Ascending aorta (tissue), 2 donors: ENCODE measurements at regions not wholly inside any gene's neighbourhood (a gene's known extent, or its start where the extent isn't known, plus 50 kb on each side); places are given as distances from the start of the nearest gene placed in this dataset.
"Not testable (repeated sequence)": the region's sequence is repeated elsewhere in the genome, so short reads cannot be mapped to it uniquely, and the experiment has no call there.

ENCODE experiments used
- DNase-seq, 2 donors: peaks; one replicate each; pipeline ENCODE4 v3.0.0-alpha.2; 2019; ENCODE audit warnings: low spot score in 2 of 2
- H3K27ac ChIP-seq, 2 donors: fragments of 200-600 bp; sonication (generic); one replicate each; pipeline ENCODE4 v1.5.1; 2016 to 2017; ENCODE audit warnings: mild to moderate bottlenecking in 1 of 2
- H3K27me3 ChIP-seq: fragments of 200-600 bp; sonication (generic); one replicate; pipeline ENCODE4 v1.5.1; 2017
- H3K36me3 ChIP-seq, 2 donors: fragments of 200-600 bp; sonication (generic); one replicate each; pipeline ENCODE4 v1.5.1; 2016
- H3K4me1 ChIP-seq, 2 donors: fragments of 200-600 bp; sonication (generic); one replicate each; pipeline ENCODE4 v1.5.1; 2016 to 2017; ENCODE audit warnings: mild to moderate bottlenecking in 1 of 2
- H3K4me3 ChIP-seq, 2 donors: fragments of 200-600 bp; sonication (generic); one replicate each; pipeline ENCODE4 v1.5.1; 2016 to 2017; ENCODE audit warnings: mild to moderate bottlenecking in 1 of 2
- H3K9me3 ChIP-seq, 2 donors: fragments of 200-600 bp; sonication (generic); one replicate each; pipeline ENCODE4 v1.5.1; 2016
- intact Hi-C: fragments of 100-400 bp; cut with DNase I; formaldehyde crosslinking; loops from one replicate; pipeline ENCODE4 v1.15.1; 2023
- TF ChIP-seq, protein P1 (sequence below), 3 experiments: fragments of 200-600 bp in 2 of 3; fragments of 450-650 bp in 1 of 3; sonication (generic) in 2 of 3; IDR thresholded peaks; one replicate each; pipeline ENCODE4 v1.5.1; 2016 to 2019; ENCODE audit warnings: antibody characterized with exemption in 3 of 3, mild to moderate bottlenecking in 1 of 3, moderate library complexity in 1 of 3

DNA sequence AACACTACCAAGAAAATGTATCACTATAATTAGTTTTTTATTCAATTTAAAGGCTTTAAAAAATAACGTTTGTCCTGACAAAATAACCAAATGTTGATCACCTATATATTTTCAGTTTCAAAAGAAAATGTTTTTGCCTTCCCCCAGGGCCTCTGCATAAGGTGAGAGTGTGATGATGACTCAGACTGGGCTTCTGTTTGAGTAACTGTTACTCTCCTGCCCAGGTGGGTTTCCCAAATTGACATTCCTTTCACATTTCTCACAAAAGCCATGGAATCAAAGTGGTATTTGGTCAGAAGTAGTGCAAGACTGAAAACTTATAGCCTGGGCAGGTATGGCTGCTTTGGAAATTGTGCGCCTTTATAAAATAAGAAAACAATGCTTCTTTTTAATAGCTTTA lies 180.6 kb downstream of the COG6 start:
- Histone ChIP-seq H3K4me3 (no peak overlapping the region), H3K4me1 (no peaks in the 10 kb centered on the region), H3K9me3 (no peaks in the 10 kb centered on the region), H3K27me3 (no peaks in the 10 kb centered on the region), H3K36me3 (no peaks in the 10 kb centered on the region), H3K27ac (no peak overlapping the region)
- TF ChIP-seq, protein P1, sequence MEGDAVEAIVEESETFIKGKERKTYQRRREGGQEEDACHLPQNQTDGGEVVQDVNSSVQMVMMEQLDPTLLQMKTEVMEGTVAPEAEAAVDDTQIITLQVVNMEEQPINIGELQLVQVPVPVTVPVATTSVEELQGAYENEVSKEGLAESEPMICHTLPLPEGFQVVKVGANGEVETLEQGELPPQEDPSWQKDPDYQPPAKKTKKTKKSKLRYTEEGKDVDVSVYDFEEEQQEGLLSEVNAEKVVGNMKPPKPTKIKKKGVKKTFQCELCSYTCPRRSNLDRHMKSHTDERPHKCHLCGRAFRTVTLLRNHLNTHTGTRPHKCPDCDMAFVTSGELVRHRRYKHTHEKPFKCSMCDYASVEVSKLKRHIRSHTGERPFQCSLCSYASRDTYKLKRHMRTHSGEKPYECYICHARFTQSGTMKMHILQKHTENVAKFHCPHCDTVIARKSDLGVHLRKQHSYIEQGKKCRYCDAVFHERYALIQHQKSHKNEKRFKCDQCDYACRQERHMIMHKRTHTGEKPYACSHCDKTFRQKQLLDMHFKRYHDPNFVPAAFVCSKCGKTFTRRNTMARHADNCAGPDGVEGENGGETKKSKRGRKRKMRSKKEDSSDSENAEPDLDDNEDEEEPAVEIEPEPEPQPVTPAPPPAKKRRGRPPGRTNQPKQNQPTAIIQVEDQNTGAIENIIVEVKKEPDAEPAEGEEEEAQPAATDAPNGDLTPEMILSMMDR (IDR thresholded peaks at IDR 0.05), result no peak
- intact Hi-C loops, result no loop called here
- DNase-seq, result no peak

DNA sequence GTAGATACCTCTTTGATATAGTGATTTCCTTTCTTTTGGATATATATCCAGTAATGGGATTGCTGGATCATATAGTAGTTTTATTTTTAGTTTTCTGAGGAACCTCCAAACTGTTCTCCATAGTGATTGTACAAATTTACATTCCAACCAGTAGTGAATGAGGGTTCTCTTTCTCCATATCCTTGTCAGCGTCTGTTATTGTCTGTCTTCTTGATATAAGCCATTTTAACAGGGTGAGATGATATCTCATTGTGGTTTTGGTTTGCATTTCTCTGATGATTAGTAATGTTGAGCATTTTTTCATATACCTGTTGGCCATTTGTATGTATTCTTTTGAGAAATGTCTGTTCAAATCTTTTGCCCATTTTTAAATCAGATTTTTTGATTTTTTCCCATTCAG lies 182.4 kb downstream of the COG6 start:
- intact Hi-C loops, H3K4me1 ChIP-seq, DNase-seq, H3K36me3 ChIP-seq, H3K9me3 ChIP-seq, H3K4me3 ChIP-seq, H3K27me3 ChIP-seq, H3K27ac ChIP-seq: not testable (repeated sequence)

DNA sequence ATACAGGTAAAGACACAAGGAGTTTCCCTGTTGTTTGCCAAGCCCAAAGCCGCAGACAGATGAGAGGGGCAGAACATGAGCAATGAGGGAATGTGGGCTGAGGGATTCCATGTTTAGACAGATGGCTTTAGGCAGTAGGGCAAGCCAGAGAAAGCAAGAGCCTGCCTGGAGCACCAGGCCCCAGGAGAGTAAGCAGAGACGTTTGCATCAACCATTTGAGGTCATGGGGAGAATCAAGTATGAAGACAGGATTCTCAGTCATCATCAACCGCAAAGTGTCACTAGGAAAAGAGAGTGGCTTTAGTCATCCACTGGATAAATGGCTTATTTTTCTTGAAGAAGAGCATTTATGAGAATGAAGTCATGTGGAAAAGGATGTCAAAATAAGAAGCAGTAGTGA lies 184.7 kb downstream of the COG6 start:
- Histone ChIP-seq H3K4me1 (no peaks in the 10 kb centered on the region), H3K27me3 (no peaks in the 10 kb centered on the region), H3K4me3 (no peak overlapping the region), H3K27ac (no peak overlapping the region), H3K9me3 (no peaks in the 10 kb centered on the region), H3K36me3 (no peaks in the 10 kb centered on the region)
- intact Hi-C loops, result no loop called here
- TF ChIP-seq, protein P1 (IDR thresholded peaks at IDR 0.05), result no peak
- DNase-seq, result no peak

DNA sequence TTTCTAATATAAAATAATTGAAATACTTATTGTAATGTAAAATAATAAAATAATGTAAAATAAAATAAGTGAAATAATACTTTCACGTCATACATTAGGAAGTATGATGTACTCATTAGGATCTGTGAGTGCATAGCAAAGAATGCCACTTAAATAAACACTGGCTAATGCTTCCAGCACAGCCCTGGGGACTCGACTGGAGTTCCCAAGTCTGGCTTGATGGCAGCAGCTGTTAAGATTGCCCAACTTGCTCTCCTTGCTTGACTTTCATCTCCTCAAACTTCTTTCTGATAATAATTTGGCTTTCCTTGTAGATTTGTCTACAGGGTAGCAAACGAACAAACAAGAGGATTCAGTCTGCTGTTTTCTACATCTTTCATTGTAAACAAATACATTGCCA lies 191.9 kb downstream of the COG6 start:
- DNase-seq, result no peak
- TF ChIP-seq, protein P1 (IDR thresholded peaks at IDR 0.05), result no peak
- H3K4me3 ChIP-seq, result no peak overlapping the region
- no peaks in the 10 kb centered on the region for H3K36me3 ChIP-seq
- H3K27ac ChIP-seq, result no peak overlapping the region
- H3K9me3 ChIP-seq, result no peaks in the 10 kb centered on the region
- H3K4me1 ChIP-seq, result no peaks in the 10 kb centered on the region
- intact Hi-C loops, result no loop called here
- H3K27me3 ChIP-seq, result no peaks in the 10 kb centered on the region

DNA sequence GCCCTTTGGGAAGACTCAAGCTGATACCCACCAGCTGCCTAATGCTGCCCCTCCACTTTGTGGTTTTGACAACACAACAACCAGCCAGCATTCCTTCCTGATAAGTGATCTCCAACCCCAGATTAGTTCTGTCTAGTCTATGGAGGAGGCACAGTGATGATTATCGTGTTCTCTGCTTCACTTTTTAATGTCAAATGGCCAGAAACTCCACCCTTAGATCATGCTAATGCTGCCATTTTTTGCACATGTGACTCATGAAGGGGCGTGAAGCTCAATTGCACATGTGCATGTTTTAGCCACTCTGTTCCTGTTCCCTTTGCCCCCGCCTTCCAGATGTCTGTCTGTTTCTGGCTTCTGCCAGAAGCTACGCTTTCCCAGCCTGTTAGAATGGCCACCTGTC lies 199.8 kb downstream of the COG6 start:
- Histone ChIP-seq H3K4me3 (no peak overlapping the region), H3K27me3 (no peaks in the 10 kb centered on the region), H3K27ac (no peak overlapping the region), H3K36me3 (no peaks in the 10 kb centered on the region), H3K9me3 (no peaks in the 10 kb centered on the region), H3K4me1 (no peaks in the 10 kb centered on the region)
- intact Hi-C loops, result no loop called here
- DNase-seq, result no peak
- TF ChIP-seq, protein P1 (IDR thresholded peaks at IDR 0.05), result no peak

DNA sequence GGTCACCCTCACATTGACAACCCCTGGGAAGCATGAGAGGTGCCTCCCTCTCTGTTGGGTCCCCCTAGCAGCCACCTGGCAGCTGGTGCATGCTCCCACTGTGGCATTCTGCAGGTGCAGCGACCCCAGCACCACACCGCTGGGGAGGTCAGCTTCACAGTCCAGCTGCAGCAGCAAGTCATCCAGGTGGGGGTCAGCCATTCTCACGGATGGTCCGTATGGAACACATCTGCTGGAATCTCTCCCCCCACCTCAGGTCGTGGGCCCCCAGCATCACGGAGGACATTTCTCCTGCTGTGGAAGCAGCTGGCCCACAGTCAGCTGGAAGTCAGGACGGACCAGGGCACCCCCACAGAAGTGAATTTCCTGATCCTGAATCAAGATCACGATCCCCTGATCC lies 201.3 kb downstream of the COG6 start:
- Histone ChIP-seq H3K4me1 (no peaks in the 10 kb centered on the region), H3K27ac (no peak overlapping the region), H3K9me3 (no peaks in the 10 kb centered on the region), H3K4me3 (no peak overlapping the region), H3K27me3 (no peaks in the 10 kb centered on the region), H3K36me3 (no peaks in the 10 kb centered on the region)
- DNase-seq, result no peak
- TF ChIP-seq, protein P1 (IDR thresholded peaks at IDR 0.05), result no peak
- intact Hi-C loops, result no loop called here
